ENCODE measurements at regions not wholly inside any gene's neighbourhood (a gene's known extent, or its start where the extent isn't known, plus 50 kb on each side); places are given as distances from the start of the nearest gene placed in this dataset.

DNA sequence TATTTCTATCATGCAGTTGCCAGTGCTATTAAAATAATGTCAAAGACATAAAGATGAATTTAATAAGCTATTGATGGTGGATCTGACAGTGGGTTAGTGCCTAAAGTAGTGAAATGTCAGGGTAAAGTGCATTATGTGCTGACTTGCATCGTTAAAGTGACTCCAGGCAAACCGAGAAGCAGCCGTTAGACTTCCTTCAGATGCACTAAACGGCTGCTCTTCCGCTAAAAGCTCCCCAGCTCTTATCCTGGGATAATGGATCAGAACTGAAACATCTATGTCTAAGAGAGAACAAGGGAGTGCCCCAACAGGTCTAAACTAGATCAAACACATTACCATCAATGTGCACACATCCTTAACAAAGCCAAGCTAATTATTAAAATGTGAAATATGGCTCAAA is 468.2 kb downstream of the NTRK2 start:
- H3K4me1 ChIP-seq (ENCODE audit: control insufficient read depth, insufficient read depth, low read length): no peaks in the 10 kb centered on the region
- DNase-seq: no peak
- H3K27me3 ChIP-seq (ENCODE audit: control insufficient read depth, insufficient read depth, low read length): no peaks in the 10 kb centered on the region
- no peak overlapping the region for H3K4me3 ChIP-seq (ENCODE audit: low read length)
- no peak overlapping the region for H3K27ac ChIP-seq (ENCODE audit: low read length)
- no peaks in the 10 kb centered on the region for H3K9me3 ChIP-seq (ENCODE audit: control insufficient read depth, low read depth, low read length)
- no peaks in the 10 kb centered on the region for H3K36me3 ChIP-seq (ENCODE audit: control insufficient read depth, insufficient read depth, low read length)
- no CpG with 5 or more reads among the region's 5 CpGs for whole genome bisulfite sequencing (ENCODE audit: insufficient coverage, low lambda C conversion rate)

DNA sequence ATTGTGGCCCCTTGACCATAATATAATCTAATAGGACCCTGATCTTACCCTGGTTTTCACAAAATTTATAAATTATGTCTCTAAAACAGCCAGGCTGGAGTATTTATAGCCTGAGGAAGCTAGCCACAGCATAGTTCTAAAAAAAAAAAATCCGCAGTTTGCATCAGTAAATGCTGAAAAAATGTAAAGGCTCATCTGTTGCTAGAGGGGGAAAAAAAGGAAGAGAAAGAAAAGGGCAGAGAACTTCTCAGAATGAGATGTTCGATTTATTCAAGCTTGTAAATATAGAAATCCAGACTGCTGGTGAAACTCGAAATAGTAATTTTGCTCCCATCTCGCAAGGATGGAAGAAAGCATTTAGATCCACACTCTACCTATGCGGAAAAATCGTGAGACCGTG is 467.5 kb downstream of the NTRK2 start:
- WGBS (ENCODE audit: insufficient coverage, low lambda C conversion rate): 98% methylated on average over 4 of the region's 7 CpGs

DNA sequence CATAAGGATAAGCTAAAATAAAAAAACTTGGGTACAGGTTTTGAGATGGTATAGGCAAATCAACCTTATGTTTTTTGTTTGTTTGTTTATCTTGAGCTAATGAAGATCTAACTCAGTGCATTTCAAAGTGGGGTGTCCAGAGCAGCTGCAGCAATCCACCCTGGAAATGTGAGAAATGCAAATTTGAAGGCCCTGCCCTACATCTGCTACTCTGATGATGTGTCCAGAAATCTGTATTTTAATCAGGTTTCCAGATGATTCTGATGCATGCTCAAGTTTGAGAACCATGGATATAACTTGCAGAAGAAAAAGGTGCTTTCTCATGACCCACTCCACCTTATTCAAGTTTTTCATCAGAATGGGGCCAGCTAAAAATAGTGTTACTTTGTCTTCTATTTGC is 467.0 kb downstream of the NTRK2 start:
- no peak for DNase-seq
- Histone ChIP-seq H3K4me1 (ENCODE audit: control insufficient read depth, insufficient read depth, low read length) (no peaks in the 10 kb centered on the region), H3K27me3 (ENCODE audit: control insufficient read depth, insufficient read depth, low read length) (no peaks in the 10 kb centered on the region), H3K27ac (ENCODE audit: low read length) (no peak overlapping the region), H3K4me3 (ENCODE audit: low read length) (no peak overlapping the region), H3K9me3 (ENCODE audit: control insufficient read depth, low read depth, low read length) (no peaks in the 10 kb centered on the region), H3K36me3 (ENCODE audit: control insufficient read depth, insufficient read depth, low read length) (no peaks in the 10 kb centered on the region)

More for the DNA sequence above, 467.5 kb downstream of the NTRK2 start:
- no peak overlapping the region for H3K27ac ChIP-seq (ENCODE audit: low read length)
- DNase-seq: no peak
- H3K4me1 ChIP-seq (ENCODE audit: control insufficient read depth, insufficient read depth, low read length): no peaks in the 10 kb centered on the region
- H3K4me3 ChIP-seq (ENCODE audit: low read length): no peak overlapping the region
- H3K36me3 ChIP-seq (ENCODE audit: control insufficient read depth, insufficient read depth, low read length): no peaks in the 10 kb centered on the region
- H3K9me3 ChIP-seq (ENCODE audit: control insufficient read depth, low read depth, low read length): no peaks in the 10 kb centered on the region
- H3K27me3 ChIP-seq (ENCODE audit: control insufficient read depth, insufficient read depth, low read length): no peaks in the 10 kb centered on the region

DNA sequence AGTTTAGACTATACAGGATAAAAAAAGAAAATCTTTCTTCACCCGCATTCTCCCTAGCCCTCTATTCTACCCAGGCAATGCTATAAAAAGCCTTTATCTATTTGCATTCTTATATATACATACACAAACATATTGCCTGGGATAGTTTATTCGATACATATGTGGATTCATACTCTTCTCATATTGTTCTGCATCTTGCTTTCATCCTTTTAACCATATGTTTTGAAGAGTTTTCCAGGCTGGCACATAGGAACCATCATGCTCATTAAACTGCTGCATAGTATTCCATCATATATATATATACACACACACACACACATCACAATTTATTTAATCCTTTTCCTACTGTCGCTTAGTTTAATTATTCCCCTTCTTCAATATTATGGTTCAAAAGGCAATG is 461.2 kb downstream of the NTRK2 start:
- H3K9me3 ChIP-seq (ENCODE audit: control insufficient read depth, low read depth, low read length): no peaks in the 10 kb centered on the region
- H3K27ac ChIP-seq (ENCODE audit: low read length): no peak overlapping the region
- WGBS (ENCODE audit: insufficient coverage, low lambda C conversion rate): no CpG with 5 or more reads among the region's 3 CpGs
- H3K27me3 ChIP-seq (ENCODE audit: control insufficient read depth, insufficient read depth, low read length): no peaks in the 10 kb centered on the region
- H3K36me3 ChIP-seq (ENCODE audit: control insufficient read depth, insufficient read depth, low read length): no peaks in the 10 kb centered on the region
- H3K4me1 ChIP-seq (ENCODE audit: control insufficient read depth, insufficient read depth, low read length): no peaks in the 10 kb centered on the region
- no peak for DNase-seq
- H3K4me3 ChIP-seq (ENCODE audit: low read length): no peak overlapping the region

DNA sequence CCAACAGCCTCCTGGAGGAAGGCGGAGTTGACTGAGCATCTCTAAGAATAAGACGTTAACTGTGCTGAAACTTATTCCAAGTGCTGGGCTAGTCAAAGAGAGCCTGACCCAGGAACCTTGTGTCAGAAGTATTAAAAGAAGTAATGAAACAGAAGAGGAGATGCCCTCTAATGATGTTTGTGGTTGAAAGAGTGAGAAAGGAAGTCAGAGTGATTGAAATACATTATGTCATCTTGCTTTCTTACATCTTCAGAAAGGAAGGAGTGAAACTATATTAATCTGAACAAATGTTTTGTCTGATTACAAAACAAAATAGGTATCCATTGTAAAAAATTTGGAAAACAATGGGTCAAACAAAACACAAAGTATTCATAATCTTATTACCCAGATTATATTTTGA is 460.7 kb downstream of the NTRK2 start:
- H3K4me3 ChIP-seq (ENCODE audit: low read length): no peak overlapping the region
- 80% methylated on average over 1 of the region's 2 CpGs for WGBS (ENCODE audit: insufficient coverage, low lambda C conversion rate)

DNA sequence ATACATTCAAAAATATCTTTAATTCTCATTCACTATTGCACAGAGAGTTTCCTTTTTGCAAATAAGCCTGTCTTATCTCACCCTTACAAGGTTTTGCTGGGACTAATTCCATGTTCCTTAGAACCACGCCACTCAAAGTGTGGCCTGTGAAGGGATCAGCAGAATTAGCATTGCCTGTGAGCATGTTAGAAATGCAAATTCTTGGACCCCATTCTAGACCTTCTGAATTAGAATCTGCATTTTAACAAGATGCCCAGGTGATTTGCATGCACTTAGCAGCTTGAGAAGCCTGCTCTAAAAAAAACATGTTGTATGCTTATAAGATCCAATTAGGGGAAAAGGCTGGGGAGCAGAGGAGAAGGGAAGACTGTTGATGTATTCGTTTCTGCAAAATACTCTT is 460.0 kb downstream of the NTRK2 start:
- no peaks in the 10 kb centered on the region for H3K4me1 ChIP-seq (ENCODE audit: control insufficient read depth, insufficient read depth, low read length)
- no peak overlapping the region for H3K27ac ChIP-seq (ENCODE audit: low read length)
- no peaks in the 10 kb centered on the region for H3K27me3 ChIP-seq (ENCODE audit: control insufficient read depth, insufficient read depth, low read length)
- H3K9me3 ChIP-seq (ENCODE audit: control insufficient read depth, low read depth, low read length): no peaks in the 10 kb centered on the region
- WGBS (ENCODE audit: insufficient coverage, low lambda C conversion rate): no CpG with 5 or more reads among the region's 2 CpGs
- H3K4me3 ChIP-seq (ENCODE audit: low read length): no peak overlapping the region
- DNase-seq: no peak
- H3K36me3 ChIP-seq (ENCODE audit: control insufficient read depth, insufficient read depth, low read length): no peaks in the 10 kb centered on the region

More for the DNA sequence above, 460.7 kb downstream of the NTRK2 start:
- Histone ChIP-seq H3K27me3 (ENCODE audit: control insufficient read depth, insufficient read depth, low read length) (no peaks in the 10 kb centered on the region), H3K36me3 (ENCODE audit: control insufficient read depth, insufficient read depth, low read length) (no peaks in the 10 kb centered on the region), H3K27ac (ENCODE audit: low read length) (no peak overlapping the region), H3K4me1 (ENCODE audit: control insufficient read depth, insufficient read depth, low read length) (no peaks in the 10 kb centered on the region), H3K9me3 (ENCODE audit: control insufficient read depth, low read depth, low read length) (no peaks in the 10 kb centered on the region)
- no peak for DNase-seq

DNA sequence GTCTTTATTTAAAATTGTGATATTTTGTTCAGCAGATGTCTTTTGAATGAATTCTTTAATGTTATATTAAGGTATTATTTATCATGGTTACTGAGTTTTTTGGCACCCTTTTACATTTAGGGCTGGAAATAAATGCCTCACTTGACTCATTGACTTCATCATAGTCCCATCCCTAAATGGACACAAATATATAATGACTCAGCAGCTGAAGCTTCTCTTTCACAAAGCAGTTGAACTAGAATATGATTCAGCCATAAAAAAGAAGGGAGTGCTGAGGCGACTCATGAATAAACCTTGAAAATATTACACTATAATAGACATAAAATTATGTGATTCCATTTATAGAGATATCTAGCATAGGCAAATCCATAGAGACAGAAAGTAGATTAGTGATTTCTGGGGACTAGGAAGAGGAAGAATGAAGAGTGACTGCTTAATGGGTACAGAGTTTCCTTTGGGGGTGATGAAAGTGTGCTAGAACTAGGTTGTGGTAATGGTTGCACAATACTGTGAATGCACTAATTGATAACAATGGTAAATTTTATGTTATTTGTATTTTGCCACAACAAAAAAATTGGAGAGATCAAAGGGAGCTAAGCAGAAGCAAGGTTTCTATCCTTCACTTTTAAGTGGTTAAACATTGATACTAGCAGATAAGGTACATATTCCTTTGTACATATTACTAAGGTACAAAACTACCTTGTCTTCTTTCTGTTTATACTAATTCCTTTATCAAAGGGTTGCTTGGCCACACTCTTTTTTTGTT is 449.6 kb downstream of the NTRK2 start:
- DNase-seq: no peak
- H3K4me1 ChIP-seq (ENCODE audit: control insufficient read depth, insufficient read depth, low read length): no peaks in the 10 kb centered on the region
- H3K36me3 ChIP-seq (ENCODE audit: control insufficient read depth, insufficient read depth, low read length): no peaks in the 10 kb centered on the region
- no peaks in the 10 kb centered on the region for H3K9me3 ChIP-seq (ENCODE audit: control insufficient read depth, low read depth, low read length)
- H3K27me3 ChIP-seq (ENCODE audit: control insufficient read depth, insufficient read depth, low read length): no peaks in the 10 kb centered on the region
- no peak overlapping the region for H3K27ac ChIP-seq (ENCODE audit: low read length)
- no CpG with 5 or more reads among the region's 1 CpG for WGBS (ENCODE audit: insufficient coverage, low lambda C conversion rate)
- no peak overlapping the region for H3K4me3 ChIP-seq (ENCODE audit: low read length)

DNA sequence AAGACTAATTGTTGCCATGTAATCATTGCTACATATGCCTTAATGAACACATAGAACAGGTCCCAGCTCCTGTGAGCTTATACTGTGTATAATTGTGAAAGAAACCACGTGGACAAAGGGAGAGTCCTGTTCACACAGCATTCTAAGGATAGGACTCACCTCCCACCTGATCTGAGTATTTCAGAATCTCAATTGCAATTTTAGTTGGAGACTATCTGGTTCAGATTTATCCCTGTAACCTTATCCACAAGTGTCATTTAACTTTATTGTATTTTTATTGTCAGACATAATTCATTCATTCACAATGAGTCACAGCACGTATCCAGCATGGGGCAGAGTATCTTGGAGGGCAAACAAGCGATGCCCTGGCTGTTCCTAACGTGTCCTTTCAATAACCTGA is 448.3 kb downstream of the NTRK2 start:
- no peaks in the 10 kb centered on the region for H3K9me3 ChIP-seq (ENCODE audit: control insufficient read depth, low read depth, low read length)
- H3K4me3 ChIP-seq (ENCODE audit: low read length): no peak overlapping the region
- no peak for DNase-seq
- H3K36me3 ChIP-seq (ENCODE audit: control insufficient read depth, insufficient read depth, low read length): no peaks in the 10 kb centered on the region
- H3K27ac ChIP-seq (ENCODE audit: low read length): no peak overlapping the region
- H3K4me1 ChIP-seq (ENCODE audit: control insufficient read depth, insufficient read depth, low read length): peaks cover 5% of the 10 kb centered on the region
- 57% methylated on average over 1 of the region's 4 CpGs for WGBS (ENCODE audit: insufficient coverage, low lambda C conversion rate)
- no peaks in the 10 kb centered on the region for H3K27me3 ChIP-seq (ENCODE audit: control insufficient read depth, insufficient read depth, low read length)

DNA sequence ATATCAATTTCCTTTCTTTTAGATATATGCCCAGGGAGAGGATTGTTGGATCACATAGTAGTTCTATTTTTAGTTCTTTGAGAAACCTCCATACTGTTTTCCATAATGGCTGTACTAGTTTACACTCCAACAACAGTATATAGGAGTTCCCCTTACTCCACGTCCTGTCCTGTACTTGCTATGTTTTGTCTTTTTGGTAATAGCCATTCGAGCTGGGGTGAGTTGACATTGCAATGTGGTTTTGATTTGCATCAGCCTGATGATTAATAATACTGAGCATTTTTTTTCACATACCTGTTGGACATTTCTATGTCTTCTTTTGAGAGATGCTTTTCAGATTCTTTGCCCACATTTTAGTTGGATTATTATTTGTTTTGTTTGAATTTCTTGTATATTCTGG is 445.9 kb downstream of the NTRK2 start:
- DNase-seq: no peak
- Histone ChIP-seq H3K27me3 (ENCODE audit: control insufficient read depth, insufficient read depth, low read length) (no peaks in the 10 kb centered on the region), H3K4me3 (ENCODE audit: low read length) (no peak overlapping the region), H3K9me3 (ENCODE audit: control insufficient read depth, low read depth, low read length) (no peaks in the 10 kb centered on the region), H3K36me3 (ENCODE audit: control insufficient read depth, insufficient read depth, low read length) (no peaks in the 10 kb centered on the region), H3K4me1 (ENCODE audit: control insufficient read depth, insufficient read depth, low read length) (peaks cover 5% of the 10 kb centered on the region), H3K27ac (ENCODE audit: low read length) (no peak overlapping the region)
- WGBS (ENCODE audit: insufficient coverage, low lambda C conversion rate): no CpG with 5 or more reads among the region's 2 CpGs

DNA sequence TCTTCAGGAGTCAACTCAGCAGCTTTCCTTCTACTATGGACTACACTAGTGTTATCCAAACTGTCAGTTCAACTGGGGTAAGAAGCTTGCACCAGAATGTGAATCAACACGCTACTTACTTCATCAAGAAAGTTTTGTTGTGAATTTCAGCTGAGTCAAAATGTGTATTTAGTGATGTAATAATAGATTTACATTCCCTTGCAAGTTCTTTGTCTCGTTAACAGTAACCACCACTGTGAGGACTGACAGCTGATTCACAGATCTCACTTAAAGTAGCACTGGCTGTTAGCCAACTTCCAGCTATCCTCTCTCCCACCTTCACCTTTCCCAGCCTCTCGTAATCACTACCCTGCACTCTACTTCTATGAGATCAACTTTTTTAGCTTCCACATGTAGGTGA is 445.3 kb downstream of the NTRK2 start:
- no peak for DNase-seq
- H3K27ac ChIP-seq (ENCODE audit: low read length): no peak overlapping the region
- H3K36me3 ChIP-seq (ENCODE audit: control insufficient read depth, insufficient read depth, low read length): no peaks in the 10 kb centered on the region
- WGBS (ENCODE audit: insufficient coverage, low lambda C conversion rate): no CpG with 5 or more reads among the region's 3 CpGs
- H3K27me3 ChIP-seq (ENCODE audit: control insufficient read depth, insufficient read depth, low read length): no peaks in the 10 kb centered on the region
- peaks cover 5% of the 10 kb centered on the region for H3K4me1 ChIP-seq (ENCODE audit: control insufficient read depth, insufficient read depth, low read length)
- H3K4me3 ChIP-seq (ENCODE audit: low read length): no peak overlapping the region
- H3K9me3 ChIP-seq (ENCODE audit: control insufficient read depth, low read depth, low read length): no peaks in the 10 kb centered on the region

DNA sequence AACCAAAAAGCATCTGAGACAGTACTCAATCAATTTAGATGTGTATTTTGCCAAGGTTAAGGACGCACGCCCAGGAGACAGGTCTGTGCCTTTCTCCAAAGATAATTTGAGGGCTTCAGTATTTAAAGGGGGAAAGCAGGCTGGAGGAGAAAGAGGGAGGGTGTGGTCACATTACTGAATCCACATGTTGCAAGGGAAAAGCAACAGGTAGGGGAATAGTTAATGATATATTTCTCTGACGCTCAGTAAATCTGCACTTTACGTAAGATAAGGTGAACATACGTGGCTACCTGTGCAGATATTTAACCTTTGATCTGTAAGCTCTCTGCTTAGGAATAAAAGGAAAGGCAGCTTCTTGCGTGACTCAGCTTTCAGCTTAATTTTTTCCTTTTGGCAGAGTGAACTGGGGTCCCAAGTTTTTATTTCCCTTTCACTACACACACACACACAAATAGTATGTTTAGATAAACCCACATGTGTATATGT is 443.4 kb downstream of the NTRK2 start:
- Histone ChIP-seq H3K36me3 (ENCODE audit: control insufficient read depth, insufficient read depth, low read length) (no peaks in the 10 kb centered on the region), H3K4me1 (ENCODE audit: control insufficient read depth, insufficient read depth, low read length) (peaks cover 5% of the 10 kb centered on the region), H3K9me3 (ENCODE audit: control insufficient read depth, low read depth, low read length) (no peaks in the 10 kb centered on the region), H3K27me3 (ENCODE audit: control insufficient read depth, insufficient read depth, low read length) (peaks cover under 1% of the 10 kb centered on the region), H3K4me3 (ENCODE audit: low read length) (no peak overlapping the region), H3K27ac (ENCODE audit: low read length) (no peak overlapping the region)
- no CpG with 5 or more reads among the region's 6 CpGs for WGBS (ENCODE audit: insufficient coverage, low lambda C conversion rate)
- DNase-seq: peak; percentile 13 to 49

Data from large intestine (tissue), 3 donors.